ENCODE measurements at regions not wholly inside any gene's neighbourhood (a gene's known extent, or its start where the extent isn't known, plus 50 kb on each side); places are given as distances from the start of the nearest gene placed in this dataset.

GRCh38 chr2:15731213-15731888, 139.7 kb downstream of the DDX1 start:
- DNase-seq (ENCODE audit: extremely low read depth, insufficient read length), result no peak
- H3K4me3 ChIP-seq (replicated peaks; ENCODE audit: low read depth, low read length), result no peak overlapping the region
- peaks cover 1% of the 10 kb centered on the region for H3K27me3 ChIP-seq (replicated peaks; ENCODE audit: control insufficient read depth, insufficient read depth, low read length)
- no peaks in the 10 kb centered on the region for H3K36me3 ChIP-seq (ENCODE audit: control insufficient read depth, insufficient read depth, low read length)
- TF ChIP-seq, protein P1, sequence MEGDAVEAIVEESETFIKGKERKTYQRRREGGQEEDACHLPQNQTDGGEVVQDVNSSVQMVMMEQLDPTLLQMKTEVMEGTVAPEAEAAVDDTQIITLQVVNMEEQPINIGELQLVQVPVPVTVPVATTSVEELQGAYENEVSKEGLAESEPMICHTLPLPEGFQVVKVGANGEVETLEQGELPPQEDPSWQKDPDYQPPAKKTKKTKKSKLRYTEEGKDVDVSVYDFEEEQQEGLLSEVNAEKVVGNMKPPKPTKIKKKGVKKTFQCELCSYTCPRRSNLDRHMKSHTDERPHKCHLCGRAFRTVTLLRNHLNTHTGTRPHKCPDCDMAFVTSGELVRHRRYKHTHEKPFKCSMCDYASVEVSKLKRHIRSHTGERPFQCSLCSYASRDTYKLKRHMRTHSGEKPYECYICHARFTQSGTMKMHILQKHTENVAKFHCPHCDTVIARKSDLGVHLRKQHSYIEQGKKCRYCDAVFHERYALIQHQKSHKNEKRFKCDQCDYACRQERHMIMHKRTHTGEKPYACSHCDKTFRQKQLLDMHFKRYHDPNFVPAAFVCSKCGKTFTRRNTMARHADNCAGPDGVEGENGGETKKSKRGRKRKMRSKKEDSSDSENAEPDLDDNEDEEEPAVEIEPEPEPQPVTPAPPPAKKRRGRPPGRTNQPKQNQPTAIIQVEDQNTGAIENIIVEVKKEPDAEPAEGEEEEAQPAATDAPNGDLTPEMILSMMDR (IDR thresholded peaks at IDR 0.05; ENCODE audit: insufficient read depth, low read length, poor library complexity, severe bottlenecking), result no peak

GRCh38 chr2:15731889-15732271, 140.2 kb downstream of the DDX1 start:
- TF ChIP-seq, protein P1 (IDR thresholded peaks at IDR 0.05; ENCODE audit: insufficient read depth, low read length, poor library complexity, severe bottlenecking), result no peak
- H3K27me3 ChIP-seq (replicated peaks; ENCODE audit: control insufficient read depth, insufficient read depth, low read length), result peaks cover 1% of the 10 kb centered on the region
- DNase-seq (ENCODE audit: extremely low read depth, insufficient read length), result no peak
- no peaks in the 10 kb centered on the region for H3K36me3 ChIP-seq (ENCODE audit: control insufficient read depth, insufficient read depth, low read length)
- H3K4me3 ChIP-seq (replicated peaks; ENCODE audit: low read depth, low read length), result no peak overlapping the region

- DNase-seq (ENCODE audit: extremely low read depth, insufficient read length), result peak; percentile 25
- TF ChIP-seq, protein P1 (IDR thresholded peaks at IDR 0.05; ENCODE audit: insufficient read depth, low read length, poor library complexity, severe bottlenecking), result no peak
- no peaks in the 10 kb centered on the region for H3K36me3 ChIP-seq (ENCODE audit: control insufficient read depth, insufficient read depth, low read length)
- no peak overlapping the region for H3K4me3 ChIP-seq (replicated peaks; ENCODE audit: low read depth, low read length)
- H3K27me3 ChIP-seq (replicated peaks; ENCODE audit: control insufficient read depth, insufficient read depth, low read length), result peaks cover 1% of the 10 kb centered on the region
These were observed 140.8 kb downstream of the DDX1 start for GRCh38 chr2:15732341-15733077.

DNA sequence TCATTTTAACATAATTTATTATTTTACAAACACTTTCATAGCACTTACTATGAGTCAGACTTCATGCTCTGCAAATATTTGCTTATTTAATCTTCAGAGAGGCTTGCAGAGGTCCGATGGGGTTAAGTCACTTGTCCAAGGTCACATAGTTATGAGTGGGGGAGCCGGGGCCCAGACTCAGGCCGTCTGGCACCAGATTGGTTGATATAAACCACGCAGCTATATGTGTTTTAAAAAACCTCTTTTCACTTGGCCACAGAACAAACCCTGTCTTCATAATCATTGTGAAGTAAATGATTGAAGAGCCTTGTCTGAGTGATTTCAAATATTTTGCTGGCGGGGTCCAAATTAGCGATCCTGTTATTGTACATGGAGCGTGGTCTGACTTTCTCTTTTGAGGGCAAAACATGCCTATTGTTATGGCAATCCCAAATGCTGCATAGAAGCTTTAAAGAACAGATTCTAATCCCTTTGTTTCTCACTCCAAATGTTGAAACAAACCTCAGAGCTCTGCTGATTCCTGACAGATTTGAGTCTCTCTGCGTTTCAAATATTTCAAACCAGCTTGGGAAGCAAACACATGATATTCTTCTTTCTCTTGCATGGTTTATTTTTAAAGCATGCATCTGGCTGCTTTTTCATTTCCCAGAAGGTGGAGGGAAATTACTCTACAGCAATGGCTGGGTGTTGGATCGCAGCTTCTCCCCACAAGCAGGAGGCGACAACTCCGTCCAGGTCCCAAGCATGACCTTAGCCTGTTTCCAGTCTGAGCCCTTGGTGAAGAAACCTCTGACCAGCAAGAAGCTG, 142.4 kb downstream of the DDX1 start:
- Histone ChIP-seq H3K36me3 (ENCODE audit: control insufficient read depth, insufficient read depth, low read length) (no peaks in the 10 kb centered on the region), H3K4me3 (replicated peaks; ENCODE audit: low read depth, low read length) (no peak overlapping the region), H3K27me3 (replicated peaks; ENCODE audit: control insufficient read depth, insufficient read depth, low read length) (peaks cover 1% of the 10 kb centered on the region)
- DNase-seq (ENCODE audit: extremely low read depth, insufficient read length), result no peak
- TF ChIP-seq, protein P1 (IDR thresholded peaks at IDR 0.05; ENCODE audit: insufficient read depth, low read length, poor library complexity, severe bottlenecking), result no peak

GRCh38 chr2:15734674-15735483, 143.2 kb downstream of the DDX1 start:
- no peaks in the 10 kb centered on the region for H3K36me3 ChIP-seq (ENCODE audit: control insufficient read depth, insufficient read depth, low read length)
- H3K27me3 ChIP-seq (replicated peaks; ENCODE audit: control insufficient read depth, insufficient read depth, low read length), result peaks cover 1% of the 10 kb centered on the region
- DNase-seq (ENCODE audit: extremely low read depth, insufficient read length), result no peak
- H3K4me3 ChIP-seq (replicated peaks; ENCODE audit: low read depth, low read length), result no peak overlapping the region
- TF ChIP-seq, protein P1 (IDR thresholded peaks at IDR 0.05; ENCODE audit: insufficient read depth, low read length, poor library complexity, severe bottlenecking), result no peak

Data from GM06990 (cell line).